ENCODE measurements at regions not wholly inside any gene's neighbourhood (a gene's known extent, or its start where the extent isn't known, plus 50 kb on each side); places are given as distances from the start of the nearest gene placed in this dataset.

GRCh38 chr4:74627093-74627492 is 167.2 kb downstream of the BTC start:
- no peak for TF ChIP-seq CTCF (IDR thresholded peaks at IDR 0.05)
- TF ChIP-seq USF2 (CRISPR knock-in tag; IDR thresholded peaks at IDR 0.05) = no peak
- TF ChIP-seq ATF2 (CRISPR knock-in tag; IDR thresholded peaks at IDR 0.05; ENCODE audit: borderline replicate concordance, low read depth) = no peak
- no peak for TF ChIP-seq CREB1 (CRISPR knock-in tag; IDR thresholded peaks at IDR 0.05)
- no peak for TF ChIP-seq ESRRA (CRISPR knock-in tag; IDR thresholded peaks at IDR 0.05; ENCODE audit: borderline replicate concordance)
- TF ChIP-seq MAX (CRISPR knock-in tag; IDR thresholded peaks at IDR 0.05) = no peak
- no peak for TF ChIP-seq CBFB (CRISPR knock-in tag; IDR thresholded peaks at IDR 0.05; ENCODE audit: low read depth)
- no peak for TF ChIP-seq PRDM15 (CRISPR knock-in tag; IDR thresholded peaks at IDR 0.05)
- no peak for TF ChIP-seq NR2C2 (CRISPR knock-in tag; IDR thresholded peaks at IDR 0.05)
- no peak for TF ChIP-seq ETV6 (CRISPR knock-in tag; IDR thresholded peaks at IDR 0.05)
- TF ChIP-seq NFE2L1 (CRISPR knock-in tag; IDR thresholded peaks at IDR 0.05) = no peak
- no peak for TF ChIP-seq KAT7 (CRISPR knock-in tag; IDR thresholded peaks at IDR 0.05; ENCODE audit: borderline replicate concordance)
- no peak for TF ChIP-seq FOXP4 (CRISPR knock-in tag; IDR thresholded peaks at IDR 0.05)
